Neural cell (in vitro differentiated cells): ENCODE measurements at regions not wholly inside any gene's neighbourhood (a gene's known extent, or its start where the extent isn't known, plus 50 kb on each side); places are given as distances from the start of the nearest gene placed in this dataset.

Experiments used
- CTCF ChIP-seq: fragments of 450-650 bp; IDR thresholded peaks from 2 replicates; pipeline ENCODE4 v1.5.1; 2014; ENCODE audit warnings: antibody characterized with exemption, mild to moderate bottlenecking, moderate library complexity; ENCODE audit not compliant: poor library complexity, severe bottlenecking
- EP300 ChIP-seq: fragments of 450-650 bp; conservative IDR thresholded peaks from 2 replicates; pipeline ENCODE4 v1.6.1; 2014; ENCODE audit warnings: antibody characterized with exemption, mild to moderate bottlenecking, moderate library complexity; ENCODE audit not compliant: poor library complexity, severe bottlenecking
- EZH2 ChIP-seq: fragments of 200-600, 300-800 bp; shearing (Covaris generic), sonication (generic); IDR thresholded peaks from 2 replicates; pipeline ENCODE4 v1.6.1; 2014; ENCODE audit warnings: antibody characterized with exemption, low read length, borderline replicate concordance, mild to moderate bottlenecking; ENCODE audit not compliant: insufficient read depth, poor library complexity, severe bottlenecking
- POLR2AphosphoS5 ChIP-seq: IDR thresholded peaks from 2 replicates; pipeline ENCODE4 v1.6.1; 2012
- RAD21 ChIP-seq: fragments of 450-650 bp; conservative IDR thresholded peaks from 2 replicates; pipeline ENCODE4 v1.6.1; 2014; ENCODE audit warnings: antibody characterized with exemption, mild to moderate bottlenecking, moderate library complexity
- SMC3 ChIP-seq: fragments of 450-650 bp; conservative IDR thresholded peaks from 2 replicates; pipeline ENCODE4 v1.6.1; 2014; ENCODE audit warnings: antibody characterized with exemption, mild to moderate bottlenecking, moderate library complexity; ENCODE audit not compliant: poor library complexity

- TF ChIP-seq CTCF (no peak), POLR2AphosphoS5 (no peak), EZH2 (no peak), RAD21 (no peak), EP300 (no peak), SMC3 (no peak)
Measured at GRCh38 chr4:138647433-138647832, 368.1 kb upstream of the NOCT start.
